Mesendoderm (in vitro differentiated cells): ENCODE measurements at regions not wholly inside any gene's neighbourhood (a gene's known extent, or its start where the extent isn't known, plus 50 kb on each side); places are given as distances from the start of the nearest gene placed in this dataset.

Source experiments
- DNase-seq: peaks from one replicate; pipeline ENCODE4 v3.0.0; 2013
- H2AK5ac ChIP-seq: 2 replicates; pipeline ENCODE4 v1.6.1; 2013; ENCODE audit warnings: low read length, inconsistent platforms
- H2BK120ac ChIP-seq: 2 replicates; pipeline ENCODE4 v1.6.1; 2013; ENCODE audit warnings: low read depth, mild to moderate bottlenecking, low read length, moderate library complexity, mixed read lengths
- H2BK15ac ChIP-seq: replicated peaks from 2 replicates; pipeline ENCODE4 v1.6.1; 2013; ENCODE audit warnings: low read depth, mild to moderate bottlenecking, moderate library complexity
- H2BK5ac ChIP-seq: 2 replicates; pipeline ENCODE4 v1.6.1; 2013; ENCODE audit warnings: low read length, inconsistent platforms
- H3K18ac ChIP-seq: 2 replicates; pipeline ENCODE4 v1.6.1; 2013; ENCODE audit warnings: mild to moderate bottlenecking, low read length, mixed read lengths
- H3K23ac ChIP-seq: one replicate; pipeline ENCODE4 v1.6.1; 2013; ENCODE audit warnings: low read length
- H3K27ac ChIP-seq: 2 replicates; pipeline ENCODE4 v1.5.1; 2013; ENCODE audit warnings: low read depth, mild to moderate bottlenecking, inconsistent platforms, low read length, moderate library complexity
- H3K27me3 ChIP-seq: 2 replicates; pipeline ENCODE4 v1.6.1; 2013; ENCODE audit warnings: low read length, control low read depth, mild to moderate bottlenecking, inconsistent platforms; ENCODE audit not compliant: insufficient read depth, poor library complexity
- H3K36me3 ChIP-seq: 2 replicates; pipeline ENCODE4 v1.6.1; 2013; ENCODE audit warnings: low read length, inconsistent platforms; ENCODE audit not compliant: control insufficient read depth, insufficient read depth
- H3K4ac ChIP-seq: one replicate; pipeline ENCODE4 v1.6.1; 2013; ENCODE audit warnings: low read depth, mild to moderate bottlenecking, low read length, moderate library complexity
- H3K4me1 ChIP-seq: 2 replicates; pipeline ENCODE4 v1.6.1; 2013; ENCODE audit warnings: low read depth, low read length, inconsistent platforms; ENCODE audit not compliant: control insufficient read depth
- H3K4me2 ChIP-seq: 2 replicates; pipeline ENCODE4 v1.6.1; 2013; ENCODE audit warnings: low read length
- H3K4me3 ChIP-seq: 2 replicates; pipeline ENCODE4 v1.5.1; 2013; ENCODE audit warnings: mild to moderate bottlenecking, low read length
- H3K56ac ChIP-seq: one replicate; pipeline ENCODE4 v1.6.1; 2013; ENCODE audit warnings: low read length
- H3K79me1 ChIP-seq: 2 replicates; pipeline ENCODE4 v1.6.1; 2013; ENCODE audit warnings: low read length, inconsistent platforms
- H3K79me2 ChIP-seq: 2 replicates; pipeline ENCODE4 v1.6.1; 2013; ENCODE audit warnings: mild to moderate bottlenecking, low read length; ENCODE audit not compliant: control insufficient read depth, insufficient read depth
- H3K9ac ChIP-seq: 2 replicates; pipeline ENCODE4 v1.6.1; 2013; ENCODE audit warnings: low read length, inconsistent platforms
- H4K5ac ChIP-seq: one replicate; pipeline ENCODE4 v1.6.1; 2013; ENCODE audit warnings: low read length
- H4K8ac ChIP-seq: one replicate; pipeline ENCODE4 v1.6.1; 2013; ENCODE audit warnings: low read depth, mild to moderate bottlenecking, control low read depth, low read length, moderate library complexity
- WGBS: extraction: QIAGEN DNeasy Blood & Tissue Kit; methylation state at CpG from one replicate; pipeline ENCODE4 v1.1.7; 2013; ENCODE audit warnings: low lambda C conversion rate, missing lambda C conversion rate; ENCODE audit not compliant: insufficient coverage; ENCODE audit errors: extremely low coverage; 5-methylcytosine and 5-hydroxymethylcytosine counted together

- Histone ChIP-seq H4K8ac (no peak overlapping the region), H3K4me3 (no peak overlapping the region), H3K23ac (no peak overlapping the region), H3K4ac (no peak overlapping the region), H4K5ac (no peak overlapping the region), H3K4me1 (no peaks in the 10 kb centered on the region), H2BK5ac (no peak overlapping the region), H2AK5ac (no peak overlapping the region), H3K4me2 (no peak overlapping the region), H3K79me2 (no peaks in the 10 kb centered on the region), H3K27ac (no peak overlapping the region), H2BK15ac (no peak overlapping the region), H3K36me3 (no peaks in the 10 kb centered on the region), H3K79me1 (no peaks in the 10 kb centered on the region), H3K18ac (no peak overlapping the region), H3K9ac (no peak overlapping the region), H3K56ac (no peak overlapping the region), H3K27me3 (no peaks in the 10 kb centered on the region), H2BK120ac (no peak overlapping the region)
- DNase-seq, result no peak
- whole genome bisulfite sequencing, result no CpG with 5 or more reads among the region's 4 CpGs
Observed at GRCh38 chr2:71832844-71833243, 314.8 kb downstream of the CYP26B1 start.

DNA sequence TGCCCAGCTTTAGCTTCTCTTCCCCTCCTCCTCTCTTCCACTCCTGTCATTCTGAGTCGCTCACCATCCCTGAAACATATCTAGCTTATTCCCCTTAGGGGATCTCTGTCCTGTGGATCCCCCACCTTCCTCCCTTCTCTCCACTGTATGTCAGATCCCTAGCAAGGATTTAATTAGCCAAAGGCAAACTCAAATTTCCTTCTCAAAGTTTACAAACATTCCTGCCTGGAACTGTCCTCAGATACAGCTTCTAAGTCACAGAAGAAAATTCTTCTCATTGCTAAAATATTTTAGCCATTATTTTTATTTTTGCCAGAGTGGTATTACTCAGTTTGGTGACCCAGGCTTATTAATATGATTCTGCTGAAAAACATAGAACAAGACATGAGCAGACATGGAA is 315.3 kb downstream of the CYP26B1 start:
- Histone ChIP-seq H4K8ac (no peak overlapping the region), H2BK15ac (no peak overlapping the region), H3K4me3 (no peak overlapping the region), H3K79me2 (no peaks in the 10 kb centered on the region), H3K4me2 (no peak overlapping the region), H3K56ac (no peak overlapping the region), H2AK5ac (no peak overlapping the region), H3K18ac (no peak overlapping the region), H3K79me1 (no peaks in the 10 kb centered on the region), H3K4ac (no peak overlapping the region), H3K36me3 (no peaks in the 10 kb centered on the region), H3K9ac (no peak overlapping the region), H3K27ac (no peak overlapping the region), H3K23ac (no peak overlapping the region), H2BK120ac (no peak overlapping the region), H3K4me1 (no peaks in the 10 kb centered on the region), H4K5ac (no peak overlapping the region), H3K27me3 (no peaks in the 10 kb centered on the region), H2BK5ac (no peak overlapping the region)
- no peak for DNase-seq
- no CpG with 5 or more reads among the region's 1 CpG for WGBS

DNA sequence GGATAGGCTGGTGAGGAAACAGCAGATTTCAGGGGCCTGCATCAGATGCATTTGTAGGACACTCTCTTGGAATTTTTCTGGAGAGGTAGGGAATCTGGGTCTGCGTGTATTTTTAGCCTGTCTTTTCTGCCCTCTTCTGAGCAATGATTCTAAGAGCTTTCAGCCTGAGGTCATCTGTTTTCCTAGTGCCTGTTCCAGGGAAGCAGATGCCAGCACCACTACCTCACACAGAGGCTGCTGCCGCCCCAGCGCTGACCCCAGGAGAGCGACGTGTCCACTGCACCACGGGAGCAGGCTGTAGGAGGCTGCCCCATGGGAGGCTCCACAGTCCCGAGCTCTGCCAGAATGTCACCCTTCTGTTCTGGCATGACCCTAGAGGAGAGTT is 316.5 kb downstream of the CYP26B1 start:
- WGBS, result no CpG with 5 or more reads among the region's 7 CpGs
- no peak overlapping the region for H2BK5ac ChIP-seq
- H3K18ac ChIP-seq, result no peak overlapping the region
- no peaks in the 10 kb centered on the region for H3K27me3 ChIP-seq
- H4K8ac ChIP-seq, result no peak overlapping the region
- H3K27ac ChIP-seq, result no peak overlapping the region
- no peaks in the 10 kb centered on the region for H3K79me1 ChIP-seq
- no peaks in the 10 kb centered on the region for H3K79me2 ChIP-seq
- H3K36me3 ChIP-seq, result no peaks in the 10 kb centered on the region
- H3K56ac ChIP-seq, result no peak overlapping the region
- no peak overlapping the region for H3K23ac ChIP-seq
- H3K4me1 ChIP-seq, result no peaks in the 10 kb centered on the region
- peak; percentile 45 for DNase-seq
- no peak overlapping the region for H3K4me2 ChIP-seq
- H2AK5ac ChIP-seq, result no peak overlapping the region
- H4K5ac ChIP-seq, result no peak overlapping the region
- no peak overlapping the region for H3K9ac ChIP-seq
- H2BK15ac ChIP-seq, result no peak overlapping the region
- no peak overlapping the region for H3K4ac ChIP-seq
- H3K4me3 ChIP-seq, result no peak overlapping the region
- no peak overlapping the region for H2BK120ac ChIP-seq

DNA sequence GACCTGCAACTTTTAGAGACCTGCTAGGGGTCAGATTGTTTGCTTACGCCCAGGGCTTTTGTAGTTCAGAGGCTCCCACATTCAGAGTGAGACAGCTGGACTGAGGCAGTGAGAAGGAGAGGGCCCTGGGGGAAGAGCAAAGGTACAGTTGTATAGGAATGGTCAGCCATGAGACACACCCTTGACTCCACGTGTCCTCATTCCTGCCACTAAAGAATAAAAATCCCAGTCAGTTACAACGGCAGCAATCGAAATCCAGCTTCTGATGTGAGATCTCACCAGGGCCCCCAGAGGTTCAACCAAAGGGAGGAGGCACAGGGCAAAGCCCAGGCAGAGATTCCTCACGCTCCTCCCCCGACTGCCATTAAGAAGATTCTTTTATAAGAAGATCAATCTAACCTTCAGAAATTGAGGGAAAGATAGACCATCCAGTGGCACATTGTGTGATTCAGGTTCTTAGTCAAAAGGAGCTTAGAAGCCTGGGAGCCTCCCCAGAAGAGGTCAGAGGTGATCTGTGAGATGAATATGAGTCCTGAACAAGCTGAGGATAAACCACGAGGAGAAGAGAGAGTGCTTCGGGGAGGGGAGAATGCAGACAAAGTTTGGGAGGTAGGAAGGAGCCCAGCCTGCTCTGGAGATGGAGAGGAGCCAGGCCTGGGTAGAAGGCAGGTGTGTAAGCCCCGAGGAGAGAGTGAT is 317.0 kb downstream of the CYP26B1 start:
- Histone ChIP-seq H3K4me1 (no peaks in the 10 kb centered on the region), H3K9ac (no peak overlapping the region), H4K5ac (no peak overlapping the region), H4K8ac (no peak overlapping the region), H2BK15ac (no peak overlapping the region), H2BK120ac (no peak overlapping the region), H3K56ac (no peak overlapping the region), H3K27me3 (no peaks in the 10 kb centered on the region), H3K79me2 (no peaks in the 10 kb centered on the region), H2AK5ac (no peak overlapping the region), H3K23ac (peak overlapping the region; percentile 66), H2BK5ac (no peak overlapping the region), H3K27ac (no peak overlapping the region), H3K79me1 (no peaks in the 10 kb centered on the region), H3K4me2 (no peak overlapping the region), H3K4me3 (no peak overlapping the region), H3K18ac (no peak overlapping the region), H3K4ac (no peak overlapping the region), H3K36me3 (no peaks in the 10 kb centered on the region)
- DNase-seq, result no peak
- WGBS, result no CpG with 5 or more reads among the region's 9 CpGs

DNA sequence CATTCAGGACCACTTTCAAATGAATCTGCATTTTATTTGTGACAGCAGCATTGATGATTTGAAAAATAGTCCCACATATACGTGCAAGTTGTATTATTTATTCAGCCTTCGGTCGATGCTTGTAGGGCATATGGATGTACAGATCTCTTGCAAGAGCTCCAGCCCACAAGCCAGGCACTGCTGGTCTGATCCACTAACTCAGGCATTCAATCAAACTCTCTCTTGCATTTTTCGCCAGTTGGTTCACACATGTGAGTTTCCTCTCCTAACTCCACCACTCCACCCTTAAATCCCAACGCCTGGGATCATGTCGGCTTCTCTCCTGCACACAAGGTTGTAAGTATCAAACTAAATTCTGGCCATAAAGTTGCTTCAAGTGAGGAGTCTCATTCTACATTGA is 318.7 kb downstream of the CYP26B1 start:
- no peak for DNase-seq
- H3K4me3 ChIP-seq, result no peak overlapping the region
- H3K4me2 ChIP-seq, result no peak overlapping the region
- no peak overlapping the region for H4K8ac ChIP-seq
- no peaks in the 10 kb centered on the region for H3K36me3 ChIP-seq
- no peaks in the 10 kb centered on the region for H3K4me1 ChIP-seq
- no peak overlapping the region for H3K18ac ChIP-seq
- H3K27me3 ChIP-seq, result no peaks in the 10 kb centered on the region
- no peak overlapping the region for H4K5ac ChIP-seq
- H3K79me2 ChIP-seq, result no peaks in the 10 kb centered on the region
- no peak overlapping the region for H2BK120ac ChIP-seq
- no peak overlapping the region for H3K56ac ChIP-seq
- no peak overlapping the region for H2BK15ac ChIP-seq
- no peak overlapping the region for H3K4ac ChIP-seq
- WGBS, result no CpG with 5 or more reads among the region's 6 CpGs
- H3K79me1 ChIP-seq, result no peaks in the 10 kb centered on the region
- H3K9ac ChIP-seq, result no peak overlapping the region
- H3K23ac ChIP-seq, result no peak overlapping the region
- H2BK5ac ChIP-seq, result no peak overlapping the region
- H3K27ac ChIP-seq, result no peak overlapping the region
- H2AK5ac ChIP-seq, result no peak overlapping the region

- H3K18ac ChIP-seq, result no peak overlapping the region
- H2AK5ac ChIP-seq, result no peak overlapping the region
Observed at GRCh38 chr2:71827973-71828372, 319.7 kb downstream of the CYP26B1 start.

More at GRCh38 chr2:71827973-71828372, 319.7 kb downstream of the CYP26B1 start:
- Histone ChIP-seq H2BK5ac (no peak overlapping the region), H3K79me1 (no peaks in the 10 kb centered on the region), H3K56ac (no peak overlapping the region), H3K79me2 (no peaks in the 10 kb centered on the region), H2BK15ac (no peak overlapping the region), H3K9ac (no peak overlapping the region), H2BK120ac (no peak overlapping the region), H3K23ac (no peak overlapping the region), H3K27ac (no peak overlapping the region), H3K4me3 (no peak overlapping the region), H4K8ac (no peak overlapping the region), H3K4ac (no peak overlapping the region), H3K4me1 (no peaks in the 10 kb centered on the region), H4K5ac (no peak overlapping the region), H3K27me3 (no peaks in the 10 kb centered on the region), H3K36me3 (no peaks in the 10 kb centered on the region), H3K4me2 (no peak overlapping the region)
- no peak for DNase-seq
- no CpG with 5 or more reads among the region's 7 CpGs for WGBS
